ENCODE measurements at regions not wholly inside any gene's neighbourhood (a gene's known extent, or its start where the extent isn't known, plus 50 kb on each side); places are given as distances from the start of the nearest gene placed in this dataset.

- no peak overlapping the region for H3K27ac ChIP-seq (ENCODE audit: low read depth, low read length, severe bottlenecking)
- H3K9me3 ChIP-seq (ENCODE audit: control insufficient read depth, low read length): no peaks in the 10 kb centered on the region
- 92 to 97% methylated on average over 2 to 5 of the region's 6 CpGs for WGBS, 2 experiments (ENCODE audit: insufficient coverage in 2 of 2)
- peaks cover 67% of the 10 kb centered on the region for H3K4me1 ChIP-seq (ENCODE audit: control insufficient read depth, insufficient read depth, low read length, poor library complexity, severe bottlenecking)
- no peaks in the 10 kb centered on the region for H3K36me3 ChIP-seq (ENCODE audit: control insufficient read depth, insufficient read depth, low read length)
- no peak overlapping the region for H3K4me3 ChIP-seq (ENCODE audit: extremely low read depth, insufficient read depth, low read length, poor library complexity, severe bottlenecking)
These were observed 165.9 kb upstream of the KLF7 start for GRCh38 chr2:207331674-207332073.

- Histone ChIP-seq H3K4me3 (ENCODE audit: extremely low read depth, insufficient read depth, low read length, poor library complexity, severe bottlenecking) (no peak overlapping the region), H3K9me3 (ENCODE audit: control insufficient read depth, low read length) (no peaks in the 10 kb centered on the region), H3K27ac (ENCODE audit: low read depth, low read length, severe bottlenecking) (peak overlapping the region; percentile 13), H3K36me3 (ENCODE audit: control insufficient read depth, insufficient read depth, low read length) (no peaks in the 10 kb centered on the region), H3K4me1 (ENCODE audit: control insufficient read depth, insufficient read depth, low read length, poor library complexity, severe bottlenecking) (peaks cover 73% of the 10 kb centered on the region)
- WGBS, 2 experiments (ENCODE audit: insufficient coverage in 2 of 2): 100% methylated on average over 1 to 2 of the region's 3 CpGs
These were observed 166.9 kb upstream of the KLF7 start for GRCh38 chr2:207332480-207333212.

GRCh38 chr2:207333599-207334300 lies 168.0 kb upstream of the KLF7 start:
- H3K27ac ChIP-seq (ENCODE audit: low read depth, low read length, severe bottlenecking): peak overlapping the region; percentile 97
- WGBS, 2 experiments (ENCODE audit: insufficient coverage in 2 of 2): 76 to 84% methylated on average over 5 of the region's 5 CpGs
- H3K4me3 ChIP-seq (ENCODE audit: extremely low read depth, insufficient read depth, low read length, poor library complexity, severe bottlenecking): peak overlapping the region; percentile 18
- H3K4me1 ChIP-seq (ENCODE audit: control insufficient read depth, insufficient read depth, low read length, poor library complexity, severe bottlenecking): peaks cover 70% of the 10 kb centered on the region
- no peaks in the 10 kb centered on the region for H3K36me3 ChIP-seq (ENCODE audit: control insufficient read depth, insufficient read depth, low read length)
- H3K9me3 ChIP-seq (ENCODE audit: control insufficient read depth, low read length): no peaks in the 10 kb centered on the region

GRCh38 chr2:207334301-207334623 lies 168.5 kb upstream of the KLF7 start:
- H3K4me3 ChIP-seq (ENCODE audit: extremely low read depth, insufficient read depth, low read length, poor library complexity, severe bottlenecking): peak overlapping the region; percentile 18
- peaks cover 67% of the 10 kb centered on the region for H3K4me1 ChIP-seq (ENCODE audit: control insufficient read depth, insufficient read depth, low read length, poor library complexity, severe bottlenecking)
- H3K27ac ChIP-seq (ENCODE audit: low read depth, low read length, severe bottlenecking): peak overlapping the region; percentile 97
- H3K9me3 ChIP-seq (ENCODE audit: control insufficient read depth, low read length): no peaks in the 10 kb centered on the region
- WGBS, 2 experiments (ENCODE audit: insufficient coverage in 2 of 2): 13 to 22% methylated on average over 6 of the region's 8 CpGs
- H3K36me3 ChIP-seq (ENCODE audit: control insufficient read depth, insufficient read depth, low read length): no peaks in the 10 kb centered on the region

GRCh38 chr2:207334624-207335371 lies 169.1 kb upstream of the KLF7 start:
- H3K4me3 ChIP-seq (ENCODE audit: extremely low read depth, insufficient read depth, low read length, poor library complexity, severe bottlenecking): peak overlapping the region; percentile 18
- no peaks in the 10 kb centered on the region for H3K36me3 ChIP-seq (ENCODE audit: control insufficient read depth, insufficient read depth, low read length)
- peak overlapping the region; percentile 97 for H3K27ac ChIP-seq (ENCODE audit: low read depth, low read length, severe bottlenecking)
- WGBS, 2 experiments (ENCODE audit: insufficient coverage in 2 of 2): 3 to 5% methylated on average over 10 to 18 of the region's 20 CpGs
- H3K4me1 ChIP-seq (ENCODE audit: control insufficient read depth, insufficient read depth, low read length, poor library complexity, severe bottlenecking): peaks cover 67% of the 10 kb centered on the region
- no peaks in the 10 kb centered on the region for H3K9me3 ChIP-seq (ENCODE audit: control insufficient read depth, low read length)

- no peak overlapping the region for H3K27ac ChIP-seq (ENCODE audit: low read depth, low read length, severe bottlenecking)
- WGBS, 2 experiments (ENCODE audit: insufficient coverage in 2 of 2): no CpG with 5 or more reads among the region's 6 CpGs
These were observed 171.8 kb upstream of the KLF7 start for GRCh38 chr2:207337234-207338219.

GRCh38 chr2:207338220-207338607 lies 172.5 kb upstream of the KLF7 start:
- H3K27ac ChIP-seq (ENCODE audit: low read depth, low read length, severe bottlenecking): no peak overlapping the region
- H3K36me3 ChIP-seq (ENCODE audit: control insufficient read depth, insufficient read depth, low read length): no peaks in the 10 kb centered on the region
- no peaks in the 10 kb centered on the region for H3K9me3 ChIP-seq (ENCODE audit: control insufficient read depth, low read length)
- H3K4me1 ChIP-seq (ENCODE audit: control insufficient read depth, insufficient read depth, low read length, poor library complexity, severe bottlenecking): peaks cover 42% of the 10 kb centered on the region
- H3K4me3 ChIP-seq (ENCODE audit: extremely low read depth, insufficient read depth, low read length, poor library complexity, severe bottlenecking): no peak overlapping the region
- WGBS, 2 experiments (ENCODE audit: insufficient coverage in 2 of 2): 80 to 100% methylated on average over 1 to 3 of the region's 3 CpGs

More at GRCh38 chr2:207337234-207338219, 171.8 kb upstream of the KLF7 start:
- Histone ChIP-seq H3K36me3 (ENCODE audit: control insufficient read depth, insufficient read depth, low read length) (no peaks in the 10 kb centered on the region), H3K9me3 (ENCODE audit: control insufficient read depth, low read length) (no peaks in the 10 kb centered on the region), H3K4me3 (ENCODE audit: extremely low read depth, insufficient read depth, low read length, poor library complexity, severe bottlenecking) (no peak overlapping the region), H3K4me1 (ENCODE audit: control insufficient read depth, insufficient read depth, low read length, poor library complexity, severe bottlenecking) (peaks cover 49% of the 10 kb centered on the region)

- Histone ChIP-seq H3K9me3 (ENCODE audit: control insufficient read depth, low read length) (no peaks in the 10 kb centered on the region), H3K4me3 (ENCODE audit: extremely low read depth, insufficient read depth, low read length, poor library complexity, severe bottlenecking) (no peak overlapping the region), H3K36me3 (ENCODE audit: control insufficient read depth, insufficient read depth, low read length) (no peaks in the 10 kb centered on the region), H3K27ac (ENCODE audit: low read depth, low read length, severe bottlenecking) (no peak overlapping the region), H3K4me1 (ENCODE audit: control insufficient read depth, insufficient read depth, low read length, poor library complexity, severe bottlenecking) (peaks cover 38% of the 10 kb centered on the region)
- WGBS, 2 experiments (ENCODE audit: insufficient coverage in 2 of 2): 60% methylated on average over 1 of the region's 3 CpGs; no CpG with 5 or more reads in 1 of the 2 experiments
These were observed 172.9 kb upstream of the KLF7 start for GRCh38 chr2:207338610-207339009.

GRCh38 chr2:207341112-207341750 lies 175.5 kb upstream of the KLF7 start:
- peaks cover 6% of the 10 kb centered on the region for H3K9me3 ChIP-seq (ENCODE audit: control insufficient read depth, low read length)
- no peak overlapping the region for H3K27ac ChIP-seq (ENCODE audit: low read depth, low read length, severe bottlenecking)
- 72 to 89% methylated on average over 3 to 4 of the region's 9 CpGs for WGBS, 2 experiments (ENCODE audit: insufficient coverage in 2 of 2)
- H3K4me3 ChIP-seq (ENCODE audit: extremely low read depth, insufficient read depth, low read length, poor library complexity, severe bottlenecking): no peak overlapping the region
- H3K36me3 ChIP-seq (ENCODE audit: control insufficient read depth, insufficient read depth, low read length): no peaks in the 10 kb centered on the region
- peaks cover 25% of the 10 kb centered on the region for H3K4me1 ChIP-seq (ENCODE audit: control insufficient read depth, insufficient read depth, low read length, poor library complexity, severe bottlenecking)

GRCh38 chr2:207341804-207342203 lies 176.1 kb upstream of the KLF7 start:
- H3K4me1 ChIP-seq (ENCODE audit: control insufficient read depth, insufficient read depth, low read length, poor library complexity, severe bottlenecking): peaks cover 19% of the 10 kb centered on the region
- no peaks in the 10 kb centered on the region for H3K36me3 ChIP-seq (ENCODE audit: control insufficient read depth, insufficient read depth, low read length)
- no peak overlapping the region for H3K27ac ChIP-seq (ENCODE audit: low read depth, low read length, severe bottlenecking)
- H3K9me3 ChIP-seq (ENCODE audit: control insufficient read depth, low read length): peaks cover 6% of the 10 kb centered on the region
- no peak overlapping the region for H3K4me3 ChIP-seq (ENCODE audit: extremely low read depth, insufficient read depth, low read length, poor library complexity, severe bottlenecking)
